ENCODE measurements at regions not wholly inside any gene's neighbourhood (a gene's known extent, or its start where the extent isn't known, plus 50 kb on each side); places are given as distances from the start of the nearest gene placed in this dataset.
"Not testable (repeated sequence)": the region's sequence is repeated elsewhere in the genome, so short reads cannot be mapped to it uniquely, and the experiment has no call there.

GRCh38 chr15:21024235-21024987 is 158.3 kb upstream of the POTEB2 start:
- DNase-seq (ENCODE audit: low read depth in 1 of 2, low spot score in 1 of 2), result not testable (repeated sequence)

GRCh38 chr15:21018176-21018575 is 152.1 kb upstream of the POTEB2 start:
- DNase-seq (ENCODE audit: low read depth in 1 of 2, low spot score in 1 of 2), result not testable (repeated sequence)

GRCh38 chr15:21017326-21017725 is 151.2 kb upstream of the POTEB2 start:
- DNase-seq (ENCODE audit: low read depth in 1 of 2, low spot score in 1 of 2), result not testable (repeated sequence)

GRCh38 chr15:21016589-21016988 is 150.5 kb upstream of the POTEB2 start:
- not testable (repeated sequence) for DNase-seq (ENCODE audit: low read depth in 1 of 2, low spot score in 1 of 2)

GRCh38 chr15:21015171-21015570 is 149.1 kb upstream of the POTEB2 start:
- DNase-seq (ENCODE audit: low read depth in 1 of 2, low spot score in 1 of 2), result not testable (repeated sequence)

- DNase-seq (ENCODE audit: low read depth in 1 of 2, low spot score in 1 of 2), result not testable (repeated sequence)
Observed at GRCh38 chr15:21013308-21013707, 147.2 kb upstream of the POTEB2 start.

- not testable (repeated sequence) for DNase-seq (ENCODE audit: low read depth in 1 of 2, low spot score in 1 of 2)
Observed at GRCh38 chr15:21009651-21010050, 143.5 kb upstream of the POTEB2 start.

- DNase-seq (ENCODE audit: low read depth in 1 of 2, low spot score in 1 of 2), result not testable (repeated sequence)
Observed at GRCh38 chr15:21003459-21003858, 137.3 kb upstream of the POTEB2 start.

GRCh38 chr15:21001950-21002349 is 135.8 kb upstream of the POTEB2 start:
- DNase-seq (ENCODE audit: low read depth in 1 of 2, low spot score in 1 of 2), result not testable (repeated sequence)

- not testable (repeated sequence) for DNase-seq (ENCODE audit: low read depth in 1 of 2, low spot score in 1 of 2)
Observed at GRCh38 chr15:20991691-20992090, 125.6 kb upstream of the POTEB2 start.

GRCh38 chr15:20991253-20991652 is 125.1 kb upstream of the POTEB2 start:
- not testable (repeated sequence) for DNase-seq (ENCODE audit: low read depth in 1 of 2, low spot score in 1 of 2)

- not testable (repeated sequence) for DNase-seq (ENCODE audit: low read depth in 1 of 2, low spot score in 1 of 2)
Observed at GRCh38 chr15:20986775-20987174, 120.7 kb upstream of the POTEB2 start.

- DNase-seq (ENCODE audit: low read depth in 1 of 2, low spot score in 1 of 2), result not testable (repeated sequence)
Observed at GRCh38 chr15:20978057-20978456, 111.9 kb upstream of the POTEB2 start.

GRCh38 chr15:20972762-20973161 is 106.6 kb upstream of the POTEB2 start:
- not testable (repeated sequence) for DNase-seq (ENCODE audit: low read depth in 1 of 2, low spot score in 1 of 2)

- not testable (repeated sequence) for DNase-seq (ENCODE audit: low read depth in 1 of 2, low spot score in 1 of 2)
Observed at GRCh38 chr15:20959299-20959698, 93.2 kb upstream of the POTEB2 start.

GRCh38 chr15:20929322-20929721 is 63.2 kb upstream of the POTEB2 start:
- DNase-seq (ENCODE audit: low read depth in 1 of 2, low spot score in 1 of 2), result not testable (repeated sequence)

Data from stimulated activated CD4-positive, alpha-beta T cell treated with anti-CD3 and anti-CD28 coated beads, Interleukin-15, amount 100 ng/mL, for 1 hour (primary cell).